ENCODE measurements at regions not wholly inside any gene's neighbourhood (a gene's known extent, or its start where the extent isn't known, plus 50 kb on each side); places are given as distances from the start of the nearest gene placed in this dataset.

- Histone ChIP-seq H3K79me2 (ENCODE audit: control insufficient read depth, insufficient read depth, low read length) (no peaks in the 10 kb centered on the region), H3K4me2 (ENCODE audit: control insufficient read depth, extremely low read depth, insufficient read depth, low read depth, low read length) (no peak overlapping the region), H2AFZ (ENCODE audit: control insufficient read depth, low read length) (no peak overlapping the region), H3K4me1 (ENCODE audit: control insufficient read depth, extremely low read depth, insufficient read depth, low read length) (peaks cover 31% of the 10 kb centered on the region), H3K27ac (ENCODE audit: control insufficient read depth, insufficient read depth, low read length) (no peak overlapping the region), H3K9ac (ENCODE audit: control insufficient read depth, extremely low read depth, insufficient read depth, low read length) (no peak overlapping the region), H3K9me3 (ENCODE audit: control insufficient read depth, low read depth, low read length) (peaks cover 6% of the 10 kb centered on the region), H4K20me1 (ENCODE audit: control insufficient read depth, extremely low read depth, insufficient read depth, low read length) (no peaks in the 10 kb centered on the region), H3K4me3 (ENCODE audit: control insufficient read depth in 2 of 3, extremely low read depth in 1 of 3, insufficient read depth in 2 of 3, low read depth in 1 of 3, low read length in 3 of 3) (no peak overlapping the region), H3K36me3 (ENCODE audit: control insufficient read depth in 2 of 2, extremely low read depth in 1 of 2, insufficient read depth in 2 of 2, low read length in 2 of 2) (no peaks in the 10 kb centered on the region), H3K9me1 (ENCODE audit: control insufficient read depth, extremely low read depth, insufficient read depth, low read length) (peaks cover 2% of the 10 kb centered on the region), H3K27me3 (ENCODE audit: control insufficient read depth, extremely low read depth, insufficient read depth, low read length) (no peaks in the 10 kb centered on the region)
- FAIRE-seq: no peak
- dilution Hi-C loops (cut with MboI; ENCODE audit: extremely low pct_ligation_motif_present, low sequenced_read_pairs): no loop called here
- DNase-seq (ENCODE audit: low read depth, low spot score): no peak
- TF ChIP-seq EZH2 (IDR thresholded peaks at IDR 0.05; ENCODE audit: low read length) (no peak), CTCF (optimal IDR thresholded peaks at IDR 0.05 in 1 of 3, IDR thresholded peaks at IDR 0.05 in 1 of 3, conservative IDR thresholded peaks at IDR 0.05 in 1 of 3; ENCODE audit: extremely low read depth in 1 of 3, insufficient read depth in 2 of 3, low read length in 3 of 3) (no peak)
Measured at GRCh38 chr22:27137871-27138337, 480.5 kb downstream of the MIAT start.

GRCh38 chr22:27138471-27138870 is 481.1 kb downstream of the MIAT start:
- dilution Hi-C loops (cut with MboI; ENCODE audit: extremely low pct_ligation_motif_present, low sequenced_read_pairs): no loop called here
- H3K4me3 ChIP-seq (ENCODE audit: control insufficient read depth in 2 of 3, extremely low read depth in 1 of 3, insufficient read depth in 2 of 3, low read depth in 1 of 3, low read length in 3 of 3): no peak overlapping the region
- H3K36me3 ChIP-seq (ENCODE audit: control insufficient read depth in 2 of 2, extremely low read depth in 1 of 2, insufficient read depth in 2 of 2, low read length in 2 of 2): no peaks in the 10 kb centered on the region
- H2AFZ ChIP-seq (ENCODE audit: control insufficient read depth, low read length): no peak overlapping the region
- no peak overlapping the region for H3K4me2 ChIP-seq (ENCODE audit: control insufficient read depth, extremely low read depth, insufficient read depth, low read depth, low read length)
- no peak overlapping the region for H3K9ac ChIP-seq (ENCODE audit: control insufficient read depth, extremely low read depth, insufficient read depth, low read length)
- H3K4me1 ChIP-seq (ENCODE audit: control insufficient read depth, extremely low read depth, insufficient read depth, low read length): peaks cover 25% of the 10 kb centered on the region
- no peaks in the 10 kb centered on the region for H4K20me1 ChIP-seq (ENCODE audit: control insufficient read depth, extremely low read depth, insufficient read depth, low read length)
- H3K27ac ChIP-seq (ENCODE audit: control insufficient read depth, insufficient read depth, low read length): no peak overlapping the region
- FAIRE-seq (no peak), DNase-seq (ENCODE audit: low read depth, low spot score) (no peak)
- peaks cover 2% of the 10 kb centered on the region for H3K9me1 ChIP-seq (ENCODE audit: control insufficient read depth, extremely low read depth, insufficient read depth, low read length)
- H3K27me3 ChIP-seq (ENCODE audit: control insufficient read depth, extremely low read depth, insufficient read depth, low read length): peaks cover 2% of the 10 kb centered on the region
- H3K79me2 ChIP-seq (ENCODE audit: control insufficient read depth, insufficient read depth, low read length): no peaks in the 10 kb centered on the region
- H3K9me3 ChIP-seq (ENCODE audit: control insufficient read depth, low read depth, low read length): peaks cover 6% of the 10 kb centered on the region
- TF ChIP-seq EZH2 (IDR thresholded peaks at IDR 0.05; ENCODE audit: low read length) (no peak), CTCF (optimal IDR thresholded peaks at IDR 0.05 in 1 of 3, IDR thresholded peaks at IDR 0.05 in 1 of 3, conservative IDR thresholded peaks at IDR 0.05 in 1 of 3; ENCODE audit: extremely low read depth in 1 of 3, insufficient read depth in 2 of 3, low read length in 3 of 3) (no peak)

Measured in keratinocyte (primary cell).